ENCODE measurements at regions not wholly inside any gene's neighbourhood (a gene's known extent, or its start where the extent isn't known, plus 50 kb on each side); places are given as distances from the start of the nearest gene placed in this dataset.

DNA sequence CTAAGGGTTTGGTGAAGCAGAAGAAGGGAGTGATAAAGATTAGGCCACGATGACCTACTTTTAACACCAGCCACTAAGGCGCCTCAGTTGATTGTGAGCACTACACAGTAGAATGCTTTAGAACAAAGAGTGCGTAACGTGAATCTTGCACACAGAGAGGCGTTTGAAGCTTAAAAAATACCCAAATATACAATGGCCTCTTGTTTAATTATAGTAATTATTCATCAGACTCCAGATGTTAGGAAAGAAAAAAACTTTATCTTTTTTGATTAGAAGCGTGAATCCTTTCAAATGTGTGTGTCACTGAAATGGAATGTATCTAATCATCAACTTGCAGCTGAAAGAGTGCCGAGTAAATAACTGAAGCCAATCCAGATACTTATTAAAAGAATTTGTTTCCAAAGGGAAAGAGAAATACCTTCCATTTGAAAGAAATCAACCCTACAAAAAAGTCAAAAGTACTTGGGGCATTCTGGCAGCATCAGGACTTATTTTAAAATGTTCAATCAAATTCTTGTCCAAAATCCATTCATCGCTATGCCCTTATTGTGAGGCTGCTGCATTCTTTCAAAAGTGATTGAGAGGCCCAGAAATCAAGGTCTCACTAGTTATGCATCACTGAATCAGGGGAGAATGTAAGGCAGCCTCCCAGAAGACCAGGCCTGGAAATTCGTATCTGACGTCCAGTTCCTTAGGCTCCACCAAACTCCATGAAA, 337.5 kb downstream of the ZNF608 start:
- no peaks in the 10 kb centered on the region for H3K27me3 Mint-ChIP-seq
- H3K4me3 Mint-ChIP-seq, result no peak overlapping the region

GRCh38 chr5:124404796-124405195, 341.6 kb downstream of the ZNF608 start:
- H3K27ac Mint-ChIP-seq, result no peak overlapping the region
- H3K4me3 Mint-ChIP-seq, result no peak overlapping the region
- no peaks in the 10 kb centered on the region for H3K36me3 Mint-ChIP-seq (ENCODE audit: low read depth)
- H3K9me3 Mint-ChIP-seq, result no peaks in the 10 kb centered on the region
- H3K27me3 Mint-ChIP-seq, result no peaks in the 10 kb centered on the region
- H3K4me1 Mint-ChIP-seq (ENCODE audit: low read depth), result no peaks in the 10 kb centered on the region

More for the DNA sequence above, 337.5 kb downstream of the ZNF608 start:
- Mint-ChIP-seq H3K9me3 (peaks cover 5% of the 10 kb centered on the region), H3K36me3 (ENCODE audit: low read depth) (no peaks in the 10 kb centered on the region), H3K4me1 (ENCODE audit: low read depth) (peaks cover 5% of the 10 kb centered on the region), H3K27ac (no peak overlapping the region)

DNA sequence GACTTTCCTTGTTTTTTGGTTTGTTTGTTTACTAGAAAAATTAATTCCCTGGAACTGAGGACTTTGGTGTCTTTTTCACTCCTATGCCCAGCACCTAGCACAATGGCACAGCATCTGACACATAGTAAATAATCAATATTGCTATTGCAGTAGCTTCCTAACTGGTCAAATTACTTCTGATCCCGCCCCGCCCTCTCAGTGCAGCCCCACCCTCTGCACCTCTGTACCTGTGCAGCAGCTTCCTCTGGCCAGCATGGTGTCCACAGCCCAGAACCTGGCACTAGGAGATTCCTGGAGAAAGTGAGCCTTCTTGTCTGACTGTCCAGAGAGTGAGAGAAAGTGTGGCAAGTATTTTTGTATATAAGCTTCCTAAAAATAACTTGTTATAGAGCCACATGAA, 343.2 kb downstream of the ZNF608 start:
- no peak overlapping the region for H3K27ac Mint-ChIP-seq

GRCh38 chr5:124402144-124402581, 344.3 kb downstream of the ZNF608 start:
- H3K4me1 Mint-ChIP-seq (ENCODE audit: low read depth), result no peaks in the 10 kb centered on the region
- no peaks in the 10 kb centered on the region for H3K36me3 Mint-ChIP-seq (ENCODE audit: low read depth)
- no peaks in the 10 kb centered on the region for H3K27me3 Mint-ChIP-seq
- H3K27ac Mint-ChIP-seq, result no peak overlapping the region
- no peak overlapping the region for H3K4me3 Mint-ChIP-seq
- H3K9me3 Mint-ChIP-seq, result peaks cover 3% of the 10 kb centered on the region

More for the DNA sequence above, 343.2 kb downstream of the ZNF608 start:
- Mint-ChIP-seq H3K4me3 (no peak overlapping the region), H3K36me3 (ENCODE audit: low read depth) (no peaks in the 10 kb centered on the region), H3K9me3 (no peaks in the 10 kb centered on the region), H3K27me3 (no peaks in the 10 kb centered on the region), H3K4me1 (ENCODE audit: low read depth) (no peaks in the 10 kb centered on the region)

DNA sequence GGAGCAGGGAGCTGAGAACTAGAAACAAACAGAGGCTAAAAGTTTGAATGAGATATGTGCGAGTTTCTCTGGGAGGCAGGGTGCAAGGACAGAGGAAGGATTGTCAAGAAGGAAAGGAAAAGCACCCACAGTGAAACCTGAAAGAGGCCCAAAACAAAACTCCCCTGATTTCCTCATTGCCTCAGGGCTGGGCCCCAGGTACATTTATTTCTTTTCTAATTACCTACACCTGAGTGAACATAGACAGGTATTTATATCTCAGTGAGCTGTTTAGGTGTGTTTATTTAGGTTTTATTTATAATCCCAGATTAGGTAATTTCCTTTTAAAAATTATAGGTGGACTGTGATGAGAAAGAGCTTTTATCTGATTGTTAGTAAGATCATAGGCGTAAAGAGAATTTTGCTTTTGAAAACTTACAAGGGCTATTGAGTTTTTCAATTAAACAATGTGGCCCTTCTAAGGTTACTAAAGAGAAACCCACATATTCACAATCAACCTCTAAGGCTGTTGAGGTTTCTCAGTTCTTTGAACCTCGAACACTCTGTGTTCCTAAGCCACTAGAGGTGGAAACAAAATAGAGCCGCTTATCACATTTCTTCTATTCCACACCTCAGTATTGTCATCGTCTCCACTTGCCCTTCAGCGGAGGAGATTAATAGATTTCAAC, 344.8 kb downstream of the ZNF608 start:
- H3K27ac Mint-ChIP-seq, result no peak overlapping the region
- H3K4me1 Mint-ChIP-seq (ENCODE audit: low read depth), result no peaks in the 10 kb centered on the region
- H3K9me3 Mint-ChIP-seq, result peaks cover 3% of the 10 kb centered on the region
- no peaks in the 10 kb centered on the region for H3K27me3 Mint-ChIP-seq
- no peak overlapping the region for H3K4me3 Mint-ChIP-seq
- H3K36me3 Mint-ChIP-seq (ENCODE audit: low read depth), result no peaks in the 10 kb centered on the region

DNA sequence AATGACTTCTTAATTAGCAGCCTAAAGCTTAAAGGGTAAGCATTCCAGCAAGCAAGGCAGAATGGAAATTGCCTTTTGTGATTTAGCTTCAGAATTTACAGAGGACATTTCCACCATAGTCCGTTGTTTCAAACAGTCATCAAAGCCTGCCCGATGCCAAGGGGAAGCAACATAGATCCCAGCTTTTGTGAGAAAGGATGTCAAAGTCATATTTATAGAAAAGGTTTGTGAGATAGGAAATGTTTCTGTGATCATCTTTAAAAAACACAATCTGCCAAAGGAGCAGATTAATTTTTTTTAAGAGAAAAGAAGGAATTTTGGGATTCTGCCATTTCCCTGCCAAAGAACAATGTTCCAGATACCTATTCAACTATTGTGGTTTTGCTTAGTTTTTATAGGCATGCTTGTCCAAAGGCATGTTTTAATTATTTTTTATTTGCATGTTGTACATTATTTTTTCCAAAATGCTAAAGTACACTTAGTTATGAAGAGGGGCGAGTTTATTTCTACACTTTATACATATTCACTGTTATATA, 346.9 kb downstream of the ZNF608 start:
- H3K27ac Mint-ChIP-seq, result no peak overlapping the region
- H3K4me3 Mint-ChIP-seq, result no peak overlapping the region
- H3K4me1 Mint-ChIP-seq (ENCODE audit: low read depth), result no peaks in the 10 kb centered on the region
- peaks cover 3% of the 10 kb centered on the region for H3K9me3 Mint-ChIP-seq
- no peaks in the 10 kb centered on the region for H3K27me3 Mint-ChIP-seq
- no peaks in the 10 kb centered on the region for H3K36me3 Mint-ChIP-seq (ENCODE audit: low read depth)

GRCh38 chr5:124398460-124398859, 348.0 kb downstream of the ZNF608 start:
- Mint-ChIP-seq H3K36me3 (ENCODE audit: low read depth) (no peaks in the 10 kb centered on the region), H3K4me3 (no peak overlapping the region)

DNA sequence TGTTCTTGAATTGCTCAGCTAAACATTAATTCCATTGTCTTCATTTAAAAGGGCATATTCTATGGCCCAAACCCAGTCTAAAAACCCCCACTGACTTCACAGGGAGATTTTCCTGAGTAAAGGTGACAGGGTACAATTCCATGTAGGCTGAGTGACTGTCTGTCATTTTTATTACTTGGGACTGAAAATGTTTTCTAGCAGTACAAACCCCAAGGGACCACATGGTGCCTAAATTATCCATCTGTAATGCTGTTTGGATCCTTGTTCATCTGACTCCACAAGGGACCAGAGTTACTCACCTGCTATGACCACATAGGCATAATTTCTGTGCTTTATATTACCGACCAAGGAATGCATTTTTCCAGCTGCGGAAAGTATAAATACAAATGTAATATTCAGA, 349.1 kb downstream of the ZNF608 start:
- Mint-ChIP-seq H3K36me3 (ENCODE audit: low read depth) (no peaks in the 10 kb centered on the region), H3K9me3 (peaks cover 7% of the 10 kb centered on the region), H3K27me3 (no peaks in the 10 kb centered on the region), H3K27ac (no peak overlapping the region), H3K4me1 (ENCODE audit: low read depth) (no peaks in the 10 kb centered on the region), H3K4me3 (no peak overlapping the region)

More at GRCh38 chr5:124398460-124398859, 348.0 kb downstream of the ZNF608 start:
- Mint-ChIP-seq H3K27ac (no peak overlapping the region), H3K27me3 (no peaks in the 10 kb centered on the region), H3K4me1 (ENCODE audit: low read depth) (no peaks in the 10 kb centered on the region), H3K9me3 (peaks cover 7% of the 10 kb centered on the region)

- Mint-ChIP-seq H3K27ac (no peak overlapping the region), H3K4me1 (ENCODE audit: low read depth) (no peaks in the 10 kb centered on the region), H3K27me3 (no peaks in the 10 kb centered on the region), H3K9me3 (peaks cover 7% of the 10 kb centered on the region), H3K36me3 (ENCODE audit: low read depth) (no peaks in the 10 kb centered on the region), H3K4me3 (no peak overlapping the region)
These were observed 350.5 kb downstream of the ZNF608 start for GRCh38 chr5:124395926-124396325.

- Mint-ChIP-seq H3K9me3 (peaks cover 7% of the 10 kb centered on the region), H3K4me3 (no peak overlapping the region), H3K27me3 (no peaks in the 10 kb centered on the region), H3K36me3 (ENCODE audit: low read depth) (no peaks in the 10 kb centered on the region), H3K27ac (no peak overlapping the region), H3K4me1 (ENCODE audit: low read depth) (no peaks in the 10 kb centered on the region)
These were observed 351.2 kb downstream of the ZNF608 start for GRCh38 chr5:124395287-124395686.

DNA sequence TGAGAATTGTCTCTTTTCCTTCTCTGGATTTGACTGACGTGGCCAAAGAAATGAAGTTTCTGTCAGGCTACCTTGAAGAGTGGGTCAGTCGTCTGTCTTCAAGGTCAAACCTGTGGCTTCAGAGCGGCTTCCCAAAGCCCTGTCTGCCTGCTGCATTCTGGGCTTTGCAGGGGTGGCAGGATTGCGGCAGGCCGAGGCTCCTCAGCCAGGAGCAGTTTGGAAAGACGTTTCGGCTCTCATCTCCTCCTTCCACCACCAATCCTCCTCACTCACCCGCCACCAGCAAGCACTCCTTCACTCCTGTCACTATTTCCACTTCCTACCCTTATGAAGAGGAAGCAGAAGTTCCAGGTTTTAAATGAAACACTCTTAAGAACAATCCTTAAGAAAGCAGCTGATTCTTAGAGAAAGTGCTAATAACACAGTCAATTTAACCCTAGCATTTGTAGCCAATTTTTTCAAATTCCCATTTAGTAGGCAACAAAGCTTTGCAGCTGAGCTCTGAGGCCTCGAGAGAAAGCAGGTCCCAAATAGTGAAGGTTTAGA, 351.7 kb downstream of the ZNF608 start:
- Mint-ChIP-seq H3K9me3 (peaks cover 10% of the 10 kb centered on the region), H3K27me3 (no peaks in the 10 kb centered on the region), H3K4me1 (ENCODE audit: low read depth) (no peaks in the 10 kb centered on the region), H3K4me3 (no peak overlapping the region), H3K27ac (no peak overlapping the region), H3K36me3 (ENCODE audit: low read depth) (no peaks in the 10 kb centered on the region)

DNA sequence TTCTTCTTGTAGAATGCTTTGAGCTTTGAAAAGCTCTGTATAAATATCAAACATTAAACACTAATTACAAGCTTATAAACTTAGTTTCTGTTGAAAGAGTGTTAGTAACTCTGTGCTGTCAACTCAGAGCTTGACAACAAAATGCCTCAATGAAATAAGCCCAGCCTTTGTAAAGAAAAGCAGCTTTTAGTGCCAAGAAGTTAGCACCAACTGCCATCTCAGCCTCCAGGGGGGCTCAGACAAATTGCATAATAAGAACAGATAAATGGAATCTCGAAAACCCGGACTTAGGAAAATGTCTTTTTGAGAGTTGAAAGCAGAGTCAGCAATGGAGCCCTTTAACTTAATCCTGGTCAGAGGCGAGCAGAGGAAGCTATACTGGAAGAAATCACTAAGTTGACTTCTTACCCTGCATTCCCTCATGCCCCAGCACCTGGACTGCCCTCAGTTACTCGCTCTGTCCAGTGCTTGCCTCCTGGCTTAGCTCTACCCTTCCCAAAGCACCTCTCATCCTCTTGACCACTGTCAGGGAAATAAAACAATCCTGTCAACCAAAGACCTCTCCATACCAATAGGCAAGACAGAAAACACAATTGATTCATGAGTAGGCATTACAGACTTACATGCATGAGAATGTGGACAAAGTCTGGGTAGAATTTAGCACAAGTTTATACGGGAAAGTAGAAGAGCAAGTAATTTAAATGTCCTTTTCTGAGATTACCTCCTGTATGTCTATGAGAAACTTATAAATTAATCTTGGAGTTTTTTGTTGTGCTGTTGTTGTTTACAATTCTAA, 352.7 kb downstream of the ZNF608 start:
- H3K36me3 Mint-ChIP-seq (ENCODE audit: low read depth), result no peaks in the 10 kb centered on the region
- H3K9me3 Mint-ChIP-seq, result peaks cover 10% of the 10 kb centered on the region
- H3K4me3 Mint-ChIP-seq, result no peak overlapping the region
- H3K27me3 Mint-ChIP-seq, result no peaks in the 10 kb centered on the region
- H3K27ac Mint-ChIP-seq, result no peak overlapping the region
- H3K4me1 Mint-ChIP-seq (ENCODE audit: low read depth), result no peaks in the 10 kb centered on the region

DNA sequence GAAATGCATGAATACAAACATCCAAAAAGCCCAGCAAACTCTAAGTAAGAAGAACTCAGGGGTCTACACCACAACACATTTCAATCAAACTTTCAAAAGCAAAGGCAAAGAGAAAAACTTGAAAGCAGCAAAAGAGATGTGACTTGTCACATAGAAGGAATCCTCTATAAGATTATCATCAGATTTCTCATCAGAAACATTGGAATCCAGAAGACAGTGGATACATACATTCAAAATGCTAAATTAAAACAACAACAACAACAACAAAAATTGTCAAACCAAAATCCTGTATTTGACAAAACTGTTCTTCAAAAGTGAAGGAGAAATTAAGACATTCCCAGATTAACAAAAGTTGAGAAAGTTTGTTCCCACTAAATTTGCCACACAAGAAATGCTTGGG, 362.7 kb downstream of the ZNF608 start:
- no peak overlapping the region for H3K4me3 Mint-ChIP-seq
- H3K9me3 Mint-ChIP-seq, result peaks cover 24% of the 10 kb centered on the region
- H3K27me3 Mint-ChIP-seq, result no peaks in the 10 kb centered on the region
- peaks cover 5% of the 10 kb centered on the region for H3K36me3 Mint-ChIP-seq (ENCODE audit: low read depth)
- no peak overlapping the region for H3K27ac Mint-ChIP-seq
- H3K4me1 Mint-ChIP-seq (ENCODE audit: low read depth), result no peaks in the 10 kb centered on the region

DNA sequence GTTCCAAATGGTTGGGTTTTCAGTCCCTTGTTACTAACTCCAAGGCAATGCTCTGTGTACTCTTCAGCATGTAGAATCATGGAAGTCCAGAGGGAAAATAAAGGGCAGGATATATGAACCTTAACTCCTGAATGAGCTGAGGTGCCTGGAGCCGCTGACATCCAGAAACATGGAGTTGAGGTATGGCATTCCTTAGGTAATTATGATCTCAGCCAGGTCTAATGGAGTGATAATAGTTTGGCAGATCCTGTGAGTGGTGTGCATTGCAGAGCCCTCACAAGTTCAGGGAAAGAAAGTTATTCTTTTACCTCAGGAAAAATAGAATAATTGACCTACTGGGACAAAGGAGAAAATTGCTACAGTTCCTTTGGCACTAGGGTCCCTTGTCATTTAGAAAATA, 369.1 kb downstream of the ZNF608 start:
- no peaks in the 10 kb centered on the region for H3K27me3 Mint-ChIP-seq
- H3K4me1 Mint-ChIP-seq (ENCODE audit: low read depth), result no peaks in the 10 kb centered on the region
- no peak overlapping the region for H3K4me3 Mint-ChIP-seq
- no peak overlapping the region for H3K27ac Mint-ChIP-seq
- H3K9me3 Mint-ChIP-seq, result peaks cover 8% of the 10 kb centered on the region
- H3K36me3 Mint-ChIP-seq (ENCODE audit: low read depth), result no peaks in the 10 kb centered on the region

DNA sequence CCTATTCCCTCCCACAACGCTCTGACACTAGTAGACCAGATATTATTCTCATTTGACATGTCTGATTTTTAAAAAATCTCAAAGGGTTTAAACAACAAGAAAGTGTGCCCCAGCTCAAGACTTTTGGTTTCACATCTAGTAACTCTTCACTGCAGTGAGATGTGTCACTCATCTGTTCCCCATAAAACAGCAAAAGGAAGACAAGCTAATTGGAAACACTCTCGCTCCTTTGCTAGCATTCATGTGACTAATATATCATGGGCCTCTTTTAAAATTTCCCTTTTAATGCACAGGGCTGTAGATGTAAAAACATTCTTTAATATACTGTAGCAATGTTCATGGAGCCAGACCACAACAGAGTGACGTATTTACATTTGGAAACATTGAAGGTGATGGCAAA, 372.6 kb downstream of the ZNF608 start:
- Mint-ChIP-seq H3K27ac (no peak overlapping the region), H3K27me3 (no peaks in the 10 kb centered on the region), H3K4me3 (no peak overlapping the region), H3K9me3 (peaks cover 6% of the 10 kb centered on the region), H3K36me3 (ENCODE audit: low read depth) (no peaks in the 10 kb centered on the region), H3K4me1 (ENCODE audit: low read depth) (no peaks in the 10 kb centered on the region)

Measured in stimulated activated naive CD8-positive, alpha-beta T cell treated with anti-CD3 and anti-CD28 coated beads, Interleukin-15, Interleukin-2, amounts not matched to agents 100 ng/mL and 50 ng/mL, for 24 hours (primary cell).